IPS-18c (cell line): ENCODE measurements at regions not wholly inside any gene's neighbourhood (a gene's known extent, or its start where the extent isn't known, plus 50 kb on each side); places are given as distances from the start of the nearest gene placed in this dataset.
"Not testable (repeated sequence)": the region's sequence is repeated elsewhere in the genome, so short reads cannot be mapped to it uniquely, and the experiment has no call there.

Experiments used
- H3K4me3 ChIP-seq: 2 replicates; pipeline ENCODE4 v1.7.0; 2013; ENCODE audit warnings: low read depth, mild to moderate bottlenecking, low read length, moderate library complexity; ENCODE audit not compliant: insufficient read depth
- H3K9me3 ChIP-seq: one replicate; pipeline ENCODE4 v1.6.1; 2013; ENCODE audit warnings: mild to moderate bottlenecking, low read length, moderate library complexity; ENCODE audit not compliant: control insufficient read depth, insufficient read depth

DNA sequence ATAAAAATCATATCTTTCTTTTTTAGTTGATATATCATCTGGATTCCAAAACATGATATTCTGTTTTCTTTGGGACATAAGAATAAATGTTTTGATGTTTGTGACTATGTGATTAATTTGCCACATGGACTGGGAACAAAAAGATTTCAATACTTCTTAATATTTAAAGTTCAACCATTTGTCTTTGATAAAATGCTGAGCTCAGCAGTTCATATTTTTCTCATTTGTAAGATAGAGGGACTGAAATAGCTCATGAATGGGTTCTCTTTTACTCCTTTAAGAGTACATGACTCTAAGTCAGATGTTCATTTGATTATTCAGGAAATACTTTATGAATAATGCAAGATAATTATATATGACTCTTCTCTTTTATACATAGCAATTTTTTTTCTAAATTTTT, 205.9 kb upstream of the FAM47A start:
- Histone ChIP-seq H3K4me3 (no peak overlapping the region), H3K9me3 (no peaks in the 10 kb centered on the region)

DNA sequence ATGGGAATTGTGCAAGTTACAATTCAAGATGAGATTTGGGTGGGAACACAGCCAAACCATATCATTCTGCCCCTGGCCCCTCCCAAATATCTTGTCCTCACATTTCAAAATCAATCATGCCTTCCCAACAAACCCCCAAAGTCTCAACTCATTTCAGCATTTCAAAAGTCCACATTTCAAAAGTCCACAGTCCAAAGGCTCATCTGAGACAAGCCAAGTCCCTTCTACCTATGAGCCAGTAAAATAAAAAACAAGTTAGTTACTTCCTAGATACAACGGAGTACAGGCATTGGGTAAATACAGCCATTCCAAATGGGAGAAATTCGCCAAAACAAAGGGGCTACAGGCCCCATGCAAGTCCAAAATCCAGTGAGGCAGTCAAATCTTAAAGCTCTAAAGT, 203.3 kb upstream of the FAM47A start:
- not testable (repeated sequence) for H3K9me3 ChIP-seq, H3K4me3 ChIP-seq

DNA sequence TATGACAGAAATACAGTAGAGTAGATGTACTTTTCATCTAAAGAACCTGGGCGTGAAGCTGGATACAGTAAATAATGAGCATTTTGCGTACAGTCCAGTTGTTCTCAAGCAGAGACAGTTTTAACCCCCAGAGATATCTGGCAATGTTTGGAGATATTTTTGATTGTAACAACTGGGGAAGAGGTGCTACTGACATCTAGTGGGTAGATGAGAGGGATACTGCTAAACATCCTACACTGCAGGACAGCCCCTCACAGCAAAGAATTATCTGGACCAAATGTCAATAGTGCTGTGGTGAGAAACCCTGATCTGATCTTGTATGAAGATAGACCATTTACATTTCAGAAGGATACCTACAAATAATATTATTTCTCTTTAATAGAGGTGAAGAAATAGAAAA, 200.2 kb upstream of the FAM47A start:
- H3K4me3 ChIP-seq = no peak overlapping the region

DNA sequence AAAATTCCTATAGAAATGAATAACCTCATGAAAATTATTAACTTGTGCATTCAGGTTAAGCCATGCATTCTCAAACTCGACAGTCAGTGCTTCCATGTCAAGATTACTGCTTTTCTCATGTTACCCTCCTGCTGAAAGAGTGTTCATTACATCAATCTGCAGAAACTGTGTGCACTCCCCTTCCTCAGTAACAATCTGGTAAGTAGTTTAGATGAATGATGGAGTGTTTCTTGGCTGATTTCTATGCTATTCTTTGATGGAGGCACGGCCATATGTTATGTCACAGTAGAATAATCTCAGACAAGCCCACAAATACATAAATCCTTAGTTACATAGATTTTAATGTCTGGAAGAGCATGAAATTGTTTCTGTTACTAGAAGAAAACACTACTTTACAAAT, 193.3 kb upstream of the FAM47A start:
- Histone ChIP-seq H3K4me3 (no peak overlapping the region), H3K9me3 (no peaks in the 10 kb centered on the region)

More for the DNA sequence above, 200.2 kb upstream of the FAM47A start:
- no peaks in the 10 kb centered on the region for H3K9me3 ChIP-seq

DNA sequence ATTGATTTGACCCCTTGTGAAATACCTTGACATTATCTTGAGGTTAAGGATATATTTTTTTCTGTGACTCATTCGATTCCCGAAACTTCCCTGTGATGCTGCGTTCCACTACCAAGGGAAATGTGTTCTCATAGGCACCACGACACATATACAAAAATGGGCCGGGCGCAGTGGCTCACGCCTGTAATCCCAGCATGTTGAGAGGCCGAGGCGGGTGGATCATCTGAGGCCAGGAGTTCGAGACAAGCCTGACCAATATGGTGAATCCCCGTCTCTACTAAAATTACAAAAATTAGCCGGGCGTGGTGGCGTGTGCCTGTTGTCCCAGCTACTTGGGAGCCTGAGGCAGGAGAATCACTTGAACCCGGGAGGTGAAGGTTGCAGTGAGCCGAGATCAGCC, 188.3 kb upstream of the FAM47A start:
- not testable (repeated sequence) for H3K9me3 ChIP-seq, H3K4me3 ChIP-seq

DNA sequence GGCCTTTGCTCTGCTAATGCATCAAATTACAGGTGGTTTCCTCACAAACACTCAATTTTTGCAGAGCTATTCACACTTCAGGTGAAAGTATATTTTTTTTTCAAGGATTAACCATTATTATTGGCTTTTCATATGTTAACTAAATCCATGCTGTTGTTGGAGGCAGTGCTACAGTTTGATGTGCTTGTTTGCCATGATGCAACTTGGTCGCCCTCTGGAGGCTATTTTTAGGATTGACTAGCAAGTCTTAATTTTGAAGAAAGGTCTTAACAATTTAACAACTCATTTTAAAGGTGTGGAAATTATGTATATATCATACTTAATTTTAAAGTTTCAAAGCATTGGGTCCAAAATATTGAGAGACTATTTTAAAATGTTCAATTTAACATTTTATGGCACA, 168.8 kb upstream of the FAM47A start:
- Histone ChIP-seq H3K9me3 (no peaks in the 10 kb centered on the region), H3K4me3 (no peak overlapping the region)

DNA sequence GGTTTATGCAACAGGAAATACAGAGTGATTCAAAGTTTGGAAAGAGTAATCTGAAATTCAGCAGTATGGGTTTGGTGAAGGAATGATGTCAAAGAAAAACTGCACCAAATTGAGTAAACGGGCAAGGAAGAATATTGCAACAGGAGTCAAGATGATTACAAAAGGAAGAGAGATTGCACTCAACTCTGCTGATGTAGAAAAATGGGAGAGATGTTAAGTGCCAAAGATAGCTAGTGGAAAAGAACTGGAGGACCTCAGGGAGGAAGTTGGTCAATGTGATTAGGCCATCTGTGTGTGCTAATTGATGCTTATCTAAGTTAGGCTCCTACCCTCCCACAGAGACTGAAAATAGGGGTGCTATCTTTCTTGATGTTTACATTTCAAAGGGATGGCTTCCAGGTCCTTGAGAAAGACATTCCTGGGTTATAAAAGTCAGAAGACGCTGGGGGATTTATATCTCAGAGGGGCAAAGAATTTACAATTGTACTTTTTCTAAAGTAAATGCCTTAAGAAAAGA, 167.4 kb upstream of the FAM47A start:
- H3K4me3 ChIP-seq = no peak overlapping the region
- H3K9me3 ChIP-seq = no peaks in the 10 kb centered on the region

DNA sequence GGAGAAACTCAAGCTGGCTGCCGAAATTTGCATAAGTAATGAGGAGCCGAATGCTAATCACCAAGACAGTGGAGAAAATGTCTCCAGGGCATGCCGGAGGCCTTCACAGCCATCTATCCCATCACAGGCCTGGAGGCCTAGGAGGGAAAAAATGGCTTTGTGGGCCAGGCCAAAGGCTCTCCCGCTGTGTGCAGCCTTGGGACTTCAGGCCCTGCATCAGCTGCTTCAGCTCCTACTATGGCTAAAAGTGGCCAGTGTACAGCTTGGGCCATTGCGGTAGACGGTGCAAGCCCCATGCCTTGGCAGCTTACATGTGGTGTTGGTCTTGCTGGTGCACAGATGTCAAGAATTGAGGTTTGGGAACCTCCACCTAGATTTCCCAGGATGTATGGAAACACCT, 162.6 kb upstream of the FAM47A start:
- H3K9me3 ChIP-seq = no peaks in the 10 kb centered on the region
- no peak overlapping the region for H3K4me3 ChIP-seq

DNA sequence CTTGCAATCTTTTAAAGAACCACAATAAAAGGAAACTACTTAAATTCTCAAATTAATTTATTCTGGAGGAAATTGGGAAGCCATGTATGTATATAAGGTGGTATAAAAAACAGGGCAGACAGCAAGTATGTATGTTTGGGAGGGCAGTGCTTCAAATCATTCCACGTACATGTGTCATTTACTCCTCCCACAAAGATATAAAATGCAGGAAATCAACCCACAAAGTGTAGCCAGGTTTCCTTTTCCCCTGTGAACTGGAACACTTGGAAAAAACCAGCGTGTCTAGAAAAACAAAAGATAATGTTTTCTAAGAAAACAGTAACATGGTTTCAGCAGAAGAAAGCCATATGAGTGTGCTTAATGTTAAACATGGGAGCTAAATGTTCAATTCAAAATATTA, 156.7 kb upstream of the FAM47A start:
- no peak overlapping the region for H3K4me3 ChIP-seq
- H3K9me3 ChIP-seq = no peaks in the 10 kb centered on the region

DNA sequence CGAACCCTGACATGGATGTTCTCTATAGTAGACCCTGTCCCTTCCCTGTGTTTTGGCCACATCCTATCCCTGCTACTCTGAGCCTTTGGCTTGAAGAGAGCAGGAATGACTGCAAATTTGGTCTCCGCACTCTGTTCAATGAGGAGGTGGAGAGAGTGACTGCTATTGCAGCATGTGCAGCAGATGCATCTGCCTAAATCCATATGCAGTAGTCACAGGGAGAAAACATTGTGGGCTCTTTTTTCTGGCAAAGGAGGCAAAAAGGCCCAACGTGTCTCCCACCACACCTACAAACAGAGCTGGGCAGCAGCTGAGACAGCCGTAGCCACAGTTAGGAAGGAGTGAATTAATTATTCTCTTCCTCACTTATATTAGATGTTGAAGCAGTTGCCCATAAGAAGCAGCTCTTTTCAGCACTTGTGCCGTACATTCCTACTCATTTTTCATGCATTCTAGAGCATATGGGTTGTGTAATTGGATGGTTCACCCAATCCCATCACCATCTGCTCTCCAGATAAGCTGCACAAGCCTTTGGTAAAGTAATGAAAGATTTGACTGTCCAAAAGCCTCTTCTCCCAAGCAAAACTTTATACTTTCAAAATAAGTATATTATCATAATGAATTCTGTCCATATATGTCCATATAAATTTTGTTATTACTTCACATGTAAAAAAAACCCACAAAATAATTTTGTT, 147.9 kb upstream of the FAM47A start:
- no peaks in the 10 kb centered on the region for H3K9me3 ChIP-seq
- no peak overlapping the region for H3K4me3 ChIP-seq

DNA sequence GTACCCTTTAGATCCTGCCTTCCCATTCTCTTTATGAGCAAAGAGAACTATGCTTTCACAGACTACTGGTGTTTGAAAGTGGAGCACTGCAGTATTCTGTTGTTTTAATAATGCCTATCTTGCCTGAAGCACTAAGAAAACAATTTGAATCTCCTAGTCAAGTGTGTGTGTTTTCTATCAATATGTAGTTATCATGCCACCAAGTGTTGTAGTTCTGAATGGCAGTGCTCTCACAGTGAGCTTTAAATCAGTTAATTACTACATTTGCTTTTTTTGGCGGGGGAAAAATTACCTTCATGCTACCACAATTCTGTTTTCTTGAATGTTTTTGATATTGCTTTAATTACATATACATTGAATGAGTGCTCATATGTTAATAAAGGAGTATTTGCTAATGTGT, 143.6 kb upstream of the FAM47A start:
- no peaks in the 10 kb centered on the region for H3K9me3 ChIP-seq
- no peak overlapping the region for H3K4me3 ChIP-seq

DNA sequence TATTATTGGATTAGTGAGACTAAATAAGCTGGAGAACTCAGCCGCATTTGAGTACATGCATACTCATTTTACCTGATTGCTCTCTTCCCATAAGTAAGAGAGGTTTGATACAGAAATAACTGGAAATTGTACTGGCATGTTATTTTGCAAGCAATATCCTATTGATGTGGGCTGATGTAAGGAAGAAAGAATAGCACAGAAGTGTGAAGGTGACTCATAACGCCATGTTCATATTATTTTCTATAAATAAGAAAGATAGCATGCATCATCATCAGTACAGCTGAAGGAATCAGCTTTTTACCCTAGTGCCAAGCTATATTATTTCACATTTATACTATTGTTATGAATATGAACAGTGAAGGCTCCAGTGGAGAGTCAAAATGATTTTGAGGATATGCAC, 138.3 kb upstream of the FAM47A start:
- H3K4me3 ChIP-seq = no peak overlapping the region

DNA sequence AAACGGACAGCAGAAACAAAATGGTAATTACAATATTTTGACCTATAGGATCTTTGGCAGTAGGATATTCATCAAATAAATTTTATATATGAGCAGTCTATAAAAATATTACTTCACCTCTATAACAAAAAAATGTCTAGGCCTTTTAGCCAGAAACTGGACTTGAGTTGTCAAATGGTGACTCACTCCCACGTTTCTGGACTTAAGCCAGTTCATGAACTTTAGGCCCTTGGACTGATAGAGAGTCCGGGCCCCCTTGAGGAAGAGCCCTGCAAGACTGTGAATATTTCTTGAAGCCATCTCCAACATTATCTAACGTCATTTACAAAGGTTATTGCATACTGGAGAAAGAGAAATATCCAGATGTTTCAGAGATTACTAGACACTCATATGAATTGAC, 106.8 kb upstream of the FAM47A start:
- Histone ChIP-seq H3K4me3 (no peak overlapping the region), H3K9me3 (peaks cover 2% of the 10 kb centered on the region)

More for the DNA sequence above, 138.3 kb upstream of the FAM47A start:
- no peaks in the 10 kb centered on the region for H3K9me3 ChIP-seq

DNA sequence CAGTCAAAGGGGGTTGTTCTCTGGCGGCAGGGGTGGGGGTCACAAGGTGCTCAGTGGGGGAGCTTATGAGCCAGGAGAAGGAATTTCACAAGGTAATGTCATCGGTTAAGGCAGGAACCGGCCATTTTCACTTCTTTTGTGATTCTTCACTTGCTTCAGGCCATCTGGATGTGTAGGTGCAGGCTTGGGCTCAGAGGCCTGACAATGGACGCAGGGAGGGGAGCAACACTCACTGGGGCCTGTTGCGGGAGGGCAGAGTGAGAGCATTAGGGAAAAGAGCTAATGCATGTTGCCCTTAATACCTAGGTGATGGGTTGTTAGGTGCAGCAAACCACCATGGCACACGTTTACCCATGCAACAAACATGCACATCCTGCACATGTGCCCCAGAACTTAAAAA, 98.0 kb upstream of the FAM47A start:
- not testable (repeated sequence) for H3K9me3 ChIP-seq, H3K4me3 ChIP-seq

DNA sequence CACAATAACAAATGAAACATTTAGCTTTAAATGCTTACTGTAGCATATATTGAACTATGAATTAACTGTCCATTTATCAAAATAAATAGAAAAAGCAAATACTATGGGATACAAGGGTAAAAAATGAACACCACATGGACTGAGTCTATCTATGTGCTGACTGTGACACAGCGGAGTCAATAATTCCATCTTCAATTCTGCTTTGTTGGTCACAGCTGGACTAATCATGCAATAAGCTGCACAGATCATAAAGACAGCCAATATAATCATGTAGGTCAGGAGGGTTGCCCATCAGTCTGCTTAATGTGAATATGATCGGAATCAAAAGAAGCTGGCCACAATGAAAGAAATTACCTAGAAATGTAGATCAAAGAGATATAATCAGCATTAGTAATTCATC, 95.7 kb upstream of the FAM47A start:
- Histone ChIP-seq H3K4me3 (no peak overlapping the region), H3K9me3 (peaks cover 4% of the 10 kb centered on the region)

DNA sequence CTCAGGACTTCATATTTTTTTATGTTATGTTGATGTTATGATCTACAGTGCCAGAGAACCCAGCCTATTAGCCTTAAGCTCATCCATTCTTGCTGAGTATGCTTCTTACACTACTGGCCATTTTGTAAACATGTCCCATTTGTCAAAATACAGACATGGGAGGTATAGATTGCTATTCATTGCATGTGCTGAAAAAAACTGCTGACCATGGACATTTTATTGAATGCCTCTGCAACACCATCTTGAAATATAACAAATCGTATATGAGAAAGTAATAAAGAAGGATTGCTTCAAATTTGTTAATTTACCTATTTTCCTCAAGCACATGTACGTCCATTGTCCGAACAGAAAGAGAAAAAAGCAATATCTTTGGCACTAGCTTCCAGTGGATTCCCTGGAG, 91.5 kb upstream of the FAM47A start:
- Histone ChIP-seq H3K9me3 (peaks cover 2% of the 10 kb centered on the region), H3K4me3 (no peak overlapping the region)

DNA sequence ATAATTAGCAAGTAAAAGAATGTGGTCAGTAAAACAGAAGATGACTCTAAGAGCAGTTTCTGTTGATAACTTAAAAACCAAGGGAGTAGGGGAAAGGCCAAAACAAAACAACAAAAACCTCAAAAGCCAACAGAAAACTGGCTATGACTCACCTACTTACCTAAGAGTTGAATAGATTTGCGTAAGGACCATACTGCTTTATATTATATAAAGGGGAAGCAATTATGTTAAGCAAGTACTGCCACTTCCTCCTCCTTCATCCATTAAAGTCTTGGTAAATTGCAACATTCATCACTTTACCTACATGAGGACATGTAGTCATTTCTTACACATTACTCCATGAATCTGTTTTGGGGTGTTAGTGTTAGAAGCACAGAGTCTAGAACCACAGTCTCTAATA, 85.9 kb upstream of the FAM47A start:
- Histone ChIP-seq H3K9me3 (no peaks in the 10 kb centered on the region), H3K4me3 (no peak overlapping the region)

DNA sequence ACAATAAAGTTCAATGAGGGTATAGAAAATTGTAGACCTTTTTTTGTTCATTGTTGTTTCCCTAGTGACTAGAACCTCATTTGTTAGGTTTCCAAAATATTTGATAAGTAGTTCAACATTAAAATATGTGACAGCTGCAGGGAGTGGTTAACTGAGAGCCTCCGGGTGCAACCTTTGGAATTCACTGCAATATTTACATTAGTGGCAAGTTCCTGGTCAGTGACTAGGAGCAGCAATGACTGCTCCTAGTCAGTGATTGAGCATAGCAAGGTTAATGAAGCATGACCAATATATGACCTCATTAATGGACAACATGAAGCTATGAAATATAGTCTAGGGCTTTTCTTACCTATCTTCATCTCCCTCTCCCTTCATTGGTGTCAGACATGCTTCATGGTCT, 65.8 kb upstream of the FAM47A start:
- no peak overlapping the region for H3K4me3 ChIP-seq
- H3K9me3 ChIP-seq = no peaks in the 10 kb centered on the region
